ENCODE measurements at regions not wholly inside any gene's neighbourhood (a gene's known extent, or its start where the extent isn't known, plus 50 kb on each side); places are given as distances from the start of the nearest gene placed in this dataset.
"Not testable (repeated sequence)": the region's sequence is repeated elsewhere in the genome, so short reads cannot be mapped to it uniquely, and the experiment has no call there.

GRCh38 chrX:3803305-3803704 is 89.9 kb upstream of the PRKX start:
- H3K36me3 ChIP-seq (ENCODE audit: control insufficient read depth, insufficient read depth, low read length) = no peaks in the 10 kb centered on the region
- H3K9ac ChIP-seq (ENCODE audit: low read length) = no peak overlapping the region
- H3K4me3 ChIP-seq (ENCODE audit: low read length) = no peak overlapping the region
- H3K27ac ChIP-seq (ENCODE audit: low read depth, low read length) = no peak overlapping the region
- no peaks in the 10 kb centered on the region for H3K27me3 ChIP-seq (ENCODE audit: control insufficient read depth, insufficient read depth, low read length)
- no peaks in the 10 kb centered on the region for H3K4me1 ChIP-seq (ENCODE audit: control insufficient read depth, insufficient read depth, low read length)

DNA sequence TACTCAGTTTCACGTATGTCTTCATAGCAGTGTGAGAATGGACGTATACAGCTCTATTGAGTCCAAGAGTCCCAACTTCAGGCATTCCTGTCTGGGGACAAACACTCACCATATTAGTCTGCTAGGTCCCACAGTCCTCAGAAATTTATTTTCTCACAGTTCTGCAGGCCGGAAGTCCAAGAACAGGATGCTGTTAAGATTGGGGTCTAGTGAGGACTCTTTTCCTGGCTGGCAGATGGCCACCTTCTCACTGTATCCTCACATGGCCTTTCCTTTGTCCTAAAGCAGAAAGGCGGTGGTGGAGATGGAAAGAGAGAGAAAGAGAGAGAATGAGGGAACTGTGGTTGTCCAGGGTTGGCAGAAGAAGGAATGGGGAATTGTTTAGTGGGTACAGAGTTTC is 82.0 kb upstream of the PRKX start:
- not testable (repeated sequence) for H3K27me3 ChIP-seq (ENCODE audit: control insufficient read depth, insufficient read depth, low read length); H3K36me3 ChIP-seq (ENCODE audit: control insufficient read depth, insufficient read depth, low read length); H3K9ac ChIP-seq (ENCODE audit: low read length); H3K4me3 ChIP-seq (ENCODE audit: low read length); H3K4me1 ChIP-seq (ENCODE audit: control insufficient read depth, insufficient read depth, low read length); H3K27ac ChIP-seq (ENCODE audit: low read depth, low read length)

GRCh38 chrX:3791449-3791848 is 78.0 kb upstream of the PRKX start:
- Histone ChIP-seq H3K27ac (ENCODE audit: low read depth, low read length) (no peak overlapping the region), H3K9ac (ENCODE audit: low read length) (no peak overlapping the region), H3K36me3 (ENCODE audit: control insufficient read depth, insufficient read depth, low read length) (no peaks in the 10 kb centered on the region), H3K4me3 (ENCODE audit: low read length) (no peak overlapping the region), H3K4me1 (ENCODE audit: control insufficient read depth, insufficient read depth, low read length) (no peaks in the 10 kb centered on the region), H3K27me3 (ENCODE audit: control insufficient read depth, insufficient read depth, low read length) (peaks cover 3% of the 10 kb centered on the region)

DNA sequence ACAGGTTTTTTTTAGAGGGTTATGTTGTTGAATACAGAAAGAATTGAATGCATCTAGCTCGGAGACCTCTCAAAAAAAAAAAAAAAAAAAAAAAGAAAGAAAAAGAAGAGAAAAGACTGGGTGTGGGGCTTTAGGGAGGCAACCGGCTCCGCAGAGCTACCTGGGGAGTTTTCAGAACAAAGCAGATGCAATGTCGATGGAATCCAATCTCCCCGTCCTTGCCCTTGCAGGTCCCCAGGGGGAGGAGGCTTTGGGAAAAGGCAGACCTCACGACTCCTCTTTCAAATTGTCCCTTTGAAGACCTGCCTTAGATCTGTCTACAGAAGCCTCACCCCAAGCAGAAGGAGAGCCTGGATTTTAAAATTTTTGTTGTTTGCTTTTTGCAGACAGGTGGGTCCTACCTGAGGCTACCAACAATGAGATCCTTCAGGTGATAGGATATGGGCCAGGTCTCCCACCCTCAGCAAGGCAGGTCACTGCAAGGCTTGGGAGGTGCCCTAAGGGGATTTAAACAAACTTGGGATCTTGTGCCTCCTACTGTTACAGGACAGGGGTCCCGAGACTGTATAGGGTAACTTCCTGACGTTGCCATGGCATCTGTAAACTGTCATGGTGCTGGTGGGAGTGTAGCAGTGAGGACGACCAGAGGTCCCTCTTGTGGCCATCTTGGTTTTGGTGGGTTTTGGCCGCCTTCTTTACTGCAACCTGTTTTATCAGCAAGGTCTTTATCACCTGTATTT is 75.2 kb upstream of the PRKX start:
- no peak overlapping the region for H3K4me3 ChIP-seq (ENCODE audit: low read length)
- H3K9ac ChIP-seq (ENCODE audit: low read length) = no peak overlapping the region
- no peaks in the 10 kb centered on the region for H3K4me1 ChIP-seq (ENCODE audit: control insufficient read depth, insufficient read depth, low read length)
- no peak overlapping the region for H3K27ac ChIP-seq (ENCODE audit: low read depth, low read length)
- H3K27me3 ChIP-seq (ENCODE audit: control insufficient read depth, insufficient read depth, low read length) = peaks cover 3% of the 10 kb centered on the region
- no peaks in the 10 kb centered on the region for H3K36me3 ChIP-seq (ENCODE audit: control insufficient read depth, insufficient read depth, low read length)

GRCh38 chrX:3787856-3788255 is 74.4 kb upstream of the PRKX start:
- Histone ChIP-seq H3K36me3 (ENCODE audit: control insufficient read depth, insufficient read depth, low read length) (no peaks in the 10 kb centered on the region), H3K4me1 (ENCODE audit: control insufficient read depth, insufficient read depth, low read length) (no peaks in the 10 kb centered on the region), H3K9ac (ENCODE audit: low read length) (no peak overlapping the region), H3K27me3 (ENCODE audit: control insufficient read depth, insufficient read depth, low read length) (peaks cover 3% of the 10 kb centered on the region), H3K27ac (ENCODE audit: low read depth, low read length) (no peak overlapping the region), H3K4me3 (ENCODE audit: low read length) (no peak overlapping the region)

- H3K36me3 ChIP-seq (ENCODE audit: control insufficient read depth, insufficient read depth, low read length); H3K27ac ChIP-seq (ENCODE audit: low read depth, low read length); H3K4me3 ChIP-seq (ENCODE audit: low read length); H3K4me1 ChIP-seq (ENCODE audit: control insufficient read depth, insufficient read depth, low read length); H3K27me3 ChIP-seq (ENCODE audit: control insufficient read depth, insufficient read depth, low read length); H3K9ac ChIP-seq (ENCODE audit: low read length): not testable (repeated sequence)
Observed at GRCh38 chrX:3785822-3786221, 72.4 kb upstream of the PRKX start.

DNA sequence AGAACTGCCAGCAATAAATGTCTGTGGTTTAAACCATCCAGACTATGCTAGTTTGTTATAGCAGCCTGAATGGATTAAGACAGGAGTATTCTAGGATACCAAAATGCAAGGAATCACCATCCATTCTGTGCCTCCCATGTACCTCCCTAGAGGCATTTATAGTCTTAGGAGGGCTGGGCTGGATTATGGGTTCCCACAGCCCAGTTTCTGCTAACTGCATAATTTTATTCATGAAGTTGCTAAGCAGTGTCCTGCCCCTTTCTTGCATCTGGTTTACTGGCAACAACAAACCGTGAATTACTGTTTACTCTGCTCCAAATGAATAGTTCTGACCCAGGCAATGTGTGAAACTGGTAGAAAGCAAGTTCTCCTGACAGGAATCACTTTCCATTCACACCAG is 67.1 kb upstream of the PRKX start:
- H3K4me3 ChIP-seq (ENCODE audit: low read length) = no peak overlapping the region
- H3K27ac ChIP-seq (ENCODE audit: low read depth, low read length) = no peak overlapping the region
- no peaks in the 10 kb centered on the region for H3K27me3 ChIP-seq (ENCODE audit: control insufficient read depth, insufficient read depth, low read length)
- no peak overlapping the region for H3K9ac ChIP-seq (ENCODE audit: low read length)
- no peaks in the 10 kb centered on the region for H3K4me1 ChIP-seq (ENCODE audit: control insufficient read depth, insufficient read depth, low read length)
- H3K36me3 ChIP-seq (ENCODE audit: control insufficient read depth, insufficient read depth, low read length) = no peaks in the 10 kb centered on the region

DNA sequence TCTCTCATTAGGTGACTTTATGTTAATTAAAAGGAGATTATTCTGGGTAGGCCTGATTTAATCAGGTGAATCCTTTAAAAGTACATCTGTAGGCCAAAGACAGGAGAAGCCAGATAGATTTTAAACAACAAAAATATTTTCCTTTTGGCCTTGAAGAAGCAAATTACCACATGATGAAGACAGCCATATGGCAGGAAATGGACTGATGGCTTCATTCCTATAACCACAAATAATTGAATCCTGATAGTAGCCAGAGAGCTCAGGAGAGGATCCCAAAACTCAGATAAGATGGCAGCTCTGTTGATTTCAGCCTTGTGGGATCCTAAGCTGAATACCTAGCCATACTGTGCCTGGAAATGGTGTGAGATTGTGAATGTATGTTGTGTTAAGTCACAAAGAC is 66.1 kb upstream of the PRKX start:
- H3K4me3 ChIP-seq (ENCODE audit: low read length) = no peak overlapping the region
- no peaks in the 10 kb centered on the region for H3K4me1 ChIP-seq (ENCODE audit: control insufficient read depth, insufficient read depth, low read length)
- no peak overlapping the region for H3K9ac ChIP-seq (ENCODE audit: low read length)
- no peaks in the 10 kb centered on the region for H3K36me3 ChIP-seq (ENCODE audit: control insufficient read depth, insufficient read depth, low read length)
- H3K27me3 ChIP-seq (ENCODE audit: control insufficient read depth, insufficient read depth, low read length) = no peaks in the 10 kb centered on the region
- H3K27ac ChIP-seq (ENCODE audit: low read depth, low read length) = no peak overlapping the region

DNA sequence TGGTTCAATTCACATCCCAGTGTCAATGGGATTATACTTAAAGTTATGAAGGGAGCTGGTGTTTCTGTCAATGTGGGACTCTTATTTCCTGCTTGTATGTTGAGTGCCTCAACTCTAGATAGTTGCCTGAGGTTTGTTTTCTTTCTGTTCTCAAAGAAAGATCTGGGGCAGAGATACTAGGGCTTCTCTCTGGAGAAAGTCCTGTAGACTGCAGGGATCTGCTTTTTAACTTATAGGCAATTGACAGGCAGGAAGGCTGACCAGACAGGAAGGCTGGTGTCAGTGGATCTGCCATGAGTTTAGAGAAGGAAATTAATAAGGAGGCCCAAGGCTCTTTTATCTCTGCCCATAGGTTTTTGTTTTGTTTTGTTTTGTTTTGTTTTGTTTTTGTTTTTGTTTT is 64.0 kb upstream of the PRKX start:
- Histone ChIP-seq H3K4me1 (ENCODE audit: control insufficient read depth, insufficient read depth, low read length) (no peaks in the 10 kb centered on the region), H3K27ac (ENCODE audit: low read depth, low read length) (no peak overlapping the region), H3K9ac (ENCODE audit: low read length) (no peak overlapping the region), H3K36me3 (ENCODE audit: control insufficient read depth, insufficient read depth, low read length) (no peaks in the 10 kb centered on the region), H3K4me3 (ENCODE audit: low read length) (no peak overlapping the region), H3K27me3 (ENCODE audit: control insufficient read depth, insufficient read depth, low read length) (no peaks in the 10 kb centered on the region)

GRCh38 chrX:3771766-3772165 is 58.3 kb upstream of the PRKX start:
- H3K9ac ChIP-seq (ENCODE audit: low read length) = no peak overlapping the region
- no peak overlapping the region for H3K4me3 ChIP-seq (ENCODE audit: low read length)
- no peaks in the 10 kb centered on the region for H3K4me1 ChIP-seq (ENCODE audit: control insufficient read depth, insufficient read depth, low read length)
- no peak overlapping the region for H3K27ac ChIP-seq (ENCODE audit: low read depth, low read length)
- H3K27me3 ChIP-seq (ENCODE audit: control insufficient read depth, insufficient read depth, low read length) = no peaks in the 10 kb centered on the region
- H3K36me3 ChIP-seq (ENCODE audit: control insufficient read depth, insufficient read depth, low read length) = no peaks in the 10 kb centered on the region

- Histone ChIP-seq H3K4me3 (ENCODE audit: low read length) (no peak overlapping the region), H3K36me3 (ENCODE audit: control insufficient read depth, insufficient read depth, low read length) (no peaks in the 10 kb centered on the region), H3K9ac (ENCODE audit: low read length) (no peak overlapping the region), H3K27me3 (ENCODE audit: control insufficient read depth, insufficient read depth, low read length) (no peaks in the 10 kb centered on the region), H3K27ac (ENCODE audit: low read depth, low read length) (no peak overlapping the region), H3K4me1 (ENCODE audit: control insufficient read depth, insufficient read depth, low read length) (no peaks in the 10 kb centered on the region)
Observed at GRCh38 chrX:3768881-3769280, 55.4 kb upstream of the PRKX start.
